22Rv1 (cell line): ENCODE measurements at regions not wholly inside any gene's neighbourhood (a gene's known extent, or its start where the extent isn't known, plus 50 kb on each side); places are given as distances from the start of the nearest gene placed in this dataset.

Source experiments
- H3K27ac ChIP-seq: fragments of 450-650 bp; 2 replicates; pipeline ENCODE4 v1.5.1; 2017
- ZFX ChIP-seq: fragments of 450-650 bp; IDR thresholded peaks from 2 replicates; pipeline ENCODE4 v1.6.1; 2017; ENCODE audit warnings: antibody characterized with exemption, borderline replicate concordance
- TF ChIP-seq, protein P1 (sequence below): fragments of 450-650 bp; IDR thresholded peaks from 2 replicates; pipeline ENCODE4 v1.5.1; 2017; ENCODE audit warnings: mild to moderate bottlenecking

DNA sequence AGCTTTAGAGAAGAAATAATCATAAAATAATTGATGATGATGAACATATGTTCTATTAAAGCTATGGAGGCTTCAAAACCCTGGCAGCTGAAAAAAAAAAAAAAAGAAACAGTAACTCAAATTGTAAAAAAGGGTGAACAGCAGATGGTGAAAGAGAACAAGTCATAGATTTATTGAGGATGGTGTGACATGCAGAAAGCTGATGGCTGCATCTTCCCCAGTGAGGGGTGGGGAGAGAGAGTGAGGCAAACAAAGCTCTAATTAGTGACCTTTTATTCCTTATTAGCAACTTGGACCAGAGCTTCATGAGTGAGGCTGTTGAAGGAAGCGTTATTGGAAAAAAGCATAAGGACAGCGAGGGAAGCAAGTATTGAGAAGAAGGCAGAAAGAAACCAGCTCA is 191.7 kb downstream of the EDN1 start:
- TF ChIP-seq, protein P1, sequence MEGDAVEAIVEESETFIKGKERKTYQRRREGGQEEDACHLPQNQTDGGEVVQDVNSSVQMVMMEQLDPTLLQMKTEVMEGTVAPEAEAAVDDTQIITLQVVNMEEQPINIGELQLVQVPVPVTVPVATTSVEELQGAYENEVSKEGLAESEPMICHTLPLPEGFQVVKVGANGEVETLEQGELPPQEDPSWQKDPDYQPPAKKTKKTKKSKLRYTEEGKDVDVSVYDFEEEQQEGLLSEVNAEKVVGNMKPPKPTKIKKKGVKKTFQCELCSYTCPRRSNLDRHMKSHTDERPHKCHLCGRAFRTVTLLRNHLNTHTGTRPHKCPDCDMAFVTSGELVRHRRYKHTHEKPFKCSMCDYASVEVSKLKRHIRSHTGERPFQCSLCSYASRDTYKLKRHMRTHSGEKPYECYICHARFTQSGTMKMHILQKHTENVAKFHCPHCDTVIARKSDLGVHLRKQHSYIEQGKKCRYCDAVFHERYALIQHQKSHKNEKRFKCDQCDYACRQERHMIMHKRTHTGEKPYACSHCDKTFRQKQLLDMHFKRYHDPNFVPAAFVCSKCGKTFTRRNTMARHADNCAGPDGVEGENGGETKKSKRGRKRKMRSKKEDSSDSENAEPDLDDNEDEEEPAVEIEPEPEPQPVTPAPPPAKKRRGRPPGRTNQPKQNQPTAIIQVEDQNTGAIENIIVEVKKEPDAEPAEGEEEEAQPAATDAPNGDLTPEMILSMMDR = no peak
- TF ChIP-seq ZFX = no peak
- H3K27ac ChIP-seq = no peak overlapping the region

DNA sequence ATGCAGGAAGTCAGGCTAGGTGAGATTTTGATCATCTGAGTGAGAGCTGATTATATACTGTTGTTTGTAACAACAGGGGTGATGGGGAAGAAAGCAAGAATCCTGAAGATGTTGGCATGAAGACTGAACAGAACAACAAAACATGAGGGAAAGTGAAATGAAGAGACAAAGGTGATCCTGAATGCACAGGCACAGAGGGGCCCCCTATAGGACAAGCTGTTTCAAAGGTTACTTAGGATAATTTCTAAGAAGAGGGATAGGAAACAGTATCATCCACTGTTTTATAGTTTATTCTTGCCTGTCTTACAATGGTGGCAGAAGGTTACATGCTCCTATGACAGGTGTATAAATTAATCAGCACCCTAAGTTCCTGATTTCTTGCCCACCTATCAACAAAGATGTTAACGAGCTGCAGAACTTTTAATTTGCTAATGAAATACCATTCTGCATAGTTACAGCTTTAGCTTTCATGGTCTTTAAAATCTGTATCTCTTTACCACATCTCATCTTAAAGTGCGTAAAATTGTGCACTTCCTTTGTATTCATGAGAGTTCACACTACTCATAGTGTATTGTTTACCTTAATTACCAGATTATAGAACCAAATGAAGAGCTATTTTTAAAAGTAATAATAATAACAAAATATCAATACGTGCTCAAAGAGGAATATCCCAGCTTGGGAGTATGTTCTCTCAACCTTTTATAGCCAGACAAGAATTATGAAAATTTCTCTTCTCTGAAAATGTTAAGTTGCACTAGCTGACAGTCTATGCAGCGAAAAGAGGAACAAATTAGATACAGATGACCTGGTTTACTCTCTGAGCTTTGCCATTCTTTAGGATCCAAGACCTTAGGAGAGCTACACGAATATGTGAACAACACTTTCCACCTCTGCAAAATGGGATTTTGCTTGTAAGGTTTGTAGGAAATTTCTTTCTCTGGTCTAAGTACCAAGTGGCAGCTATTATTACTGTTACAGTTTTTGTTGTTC is 192.5 kb downstream of the EDN1 start:
- no peak overlapping the region for H3K27ac ChIP-seq
- TF ChIP-seq, protein P1 = peak; percentile 39
- no peak for TF ChIP-seq ZFX

DNA sequence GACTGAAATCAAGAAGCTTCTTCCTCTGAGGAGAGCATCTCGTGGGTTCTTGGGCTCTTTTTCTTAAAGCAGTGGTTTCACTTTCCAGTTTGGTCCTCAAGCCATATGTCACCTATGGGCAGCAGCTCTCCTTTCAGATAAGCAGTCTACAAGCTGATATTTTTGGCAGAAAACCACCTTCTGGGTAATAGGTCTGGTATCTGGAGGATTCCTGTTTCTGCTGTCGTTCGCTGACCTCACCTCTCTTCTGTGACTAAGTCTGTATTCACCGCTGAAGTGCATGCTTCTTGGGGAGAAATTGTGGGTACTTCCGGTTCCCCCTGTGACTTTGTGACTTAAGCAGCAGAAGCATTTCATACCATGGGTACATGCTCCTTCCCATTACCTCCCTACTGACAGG is 193.6 kb downstream of the EDN1 start:
- TF ChIP-seq, protein P1 = no peak
- no peak for TF ChIP-seq ZFX
- no peak overlapping the region; the same call in 1 of the 2 replicates for H3K27ac ChIP-seq

DNA sequence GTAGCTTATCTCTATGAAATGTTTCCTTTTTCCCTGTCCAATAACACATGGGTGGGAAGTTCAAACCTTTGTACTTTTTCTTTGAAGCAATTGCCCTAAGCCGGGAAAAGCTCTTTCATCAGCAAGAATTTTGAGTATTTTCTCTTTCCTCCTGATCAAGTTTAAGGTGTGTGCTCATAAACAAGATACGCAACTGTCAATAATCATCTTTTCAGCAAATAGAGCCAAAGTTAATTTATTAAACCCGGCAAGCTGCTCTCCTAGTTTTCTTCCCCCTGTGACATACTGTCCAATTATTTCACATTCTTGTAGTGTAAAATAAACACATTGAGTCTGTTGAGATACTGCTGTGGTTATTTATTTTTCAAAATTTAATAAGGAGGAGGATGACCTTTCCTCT is 194.4 kb downstream of the EDN1 start:
- TF ChIP-seq, protein P1 = no peak
- no peak for TF ChIP-seq ZFX
- H3K27ac ChIP-seq = peak overlapping the region; percentile 42

DNA sequence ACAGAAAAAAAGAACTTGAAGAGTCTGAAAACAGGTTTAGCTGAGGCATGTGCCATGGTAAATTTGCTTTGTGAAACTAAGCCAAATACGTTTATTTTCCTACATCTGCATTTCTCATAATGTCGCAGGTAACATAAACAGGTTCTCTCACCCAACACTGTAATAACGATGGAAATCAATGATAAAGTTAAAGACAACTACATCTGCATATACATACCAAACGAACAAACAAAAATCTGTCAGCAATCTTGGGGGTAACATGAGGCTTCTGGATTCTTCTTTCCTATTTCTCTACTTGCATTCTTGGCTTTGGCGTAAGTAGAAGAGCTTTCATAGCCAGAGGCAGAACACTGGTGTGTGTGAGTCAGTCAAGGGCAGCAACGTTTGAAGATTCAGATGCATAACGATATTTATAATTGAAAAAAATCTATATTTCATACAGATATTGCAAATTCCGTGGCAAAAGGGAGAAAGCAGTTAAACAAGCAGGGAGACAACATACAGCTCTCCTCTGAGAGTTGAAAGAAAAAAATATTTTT is 195.1 kb downstream of the EDN1 start:
- H3K27ac ChIP-seq = peak overlapping the region; percentile 42
- TF ChIP-seq, protein P1 = no peak
- TF ChIP-seq ZFX = no peak

DNA sequence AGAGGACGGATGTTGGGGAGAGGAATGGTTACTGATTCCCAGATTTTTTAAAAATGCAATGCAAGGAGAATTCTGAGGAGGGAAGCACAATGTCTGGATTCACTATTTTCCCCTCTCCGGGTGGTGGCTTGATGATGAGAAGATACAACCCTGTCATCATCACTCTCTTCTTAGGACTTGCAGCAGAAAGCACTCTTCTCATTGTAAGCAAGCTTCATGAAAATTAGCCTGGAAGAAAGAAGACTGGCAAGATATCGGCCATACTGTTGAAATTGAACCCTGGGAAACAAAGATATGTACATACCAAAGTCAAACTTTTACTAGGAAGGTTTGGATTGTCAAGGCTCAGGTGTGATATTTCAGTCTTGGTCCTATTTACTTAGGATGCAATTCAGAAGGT is 195.7 kb downstream of the EDN1 start:
- TF ChIP-seq, protein P1 = no peak
- no peak for TF ChIP-seq ZFX
- H3K27ac ChIP-seq = peak overlapping the region; percentile 42; the same call in 1 of the 2 replicates

DNA sequence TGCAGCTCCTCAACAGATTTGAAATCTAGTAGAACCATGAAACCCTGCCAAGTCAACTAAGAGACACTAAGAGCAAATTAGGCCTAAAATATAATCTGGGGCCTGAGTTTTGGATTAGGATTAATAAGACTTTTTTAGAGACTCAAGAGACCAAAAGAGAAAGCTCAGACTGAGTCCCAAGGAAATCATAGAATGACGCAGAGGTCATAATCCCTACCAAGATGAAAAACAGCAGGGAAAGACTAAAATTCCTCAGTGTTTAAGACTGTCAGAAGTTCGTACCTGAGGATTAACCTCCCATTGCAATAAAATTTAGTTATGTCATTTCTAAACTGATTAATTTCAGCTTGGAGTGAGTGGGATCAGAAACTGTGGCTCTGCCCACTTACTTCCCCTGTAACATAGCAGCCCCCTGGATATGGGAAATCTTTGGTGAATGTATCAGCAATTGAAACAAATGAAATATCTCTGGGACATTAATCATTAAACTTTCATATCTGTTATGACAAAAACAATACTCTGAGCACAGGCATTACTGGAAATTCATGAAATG is 200.3 kb downstream of the EDN1 start:
- no peak overlapping the region for H3K27ac ChIP-seq
- TF ChIP-seq ZFX = no peak
